ENCODE measurements at regions not wholly inside any gene's neighbourhood (a gene's known extent, or its start where the extent isn't known, plus 50 kb on each side); places are given as distances from the start of the nearest gene placed in this dataset.

DNA sequence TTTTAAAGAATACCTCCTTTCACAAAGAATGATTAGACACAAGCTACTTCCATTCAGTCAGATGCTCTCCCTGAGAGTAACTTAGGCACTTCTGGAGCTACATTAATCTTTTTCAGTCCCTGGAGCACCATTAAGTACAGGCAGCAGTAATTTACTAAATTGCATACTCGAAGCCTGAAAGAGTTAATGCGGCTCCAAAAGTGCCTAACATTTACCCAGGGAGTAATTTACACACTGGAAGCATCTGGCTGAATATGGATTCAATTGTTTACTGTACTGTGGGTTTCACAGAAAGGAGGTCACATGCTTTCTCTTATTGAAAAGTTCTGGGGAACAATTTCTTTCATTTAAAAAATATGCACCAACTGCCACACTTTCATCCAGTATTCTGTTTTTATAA is 260.8 kb upstream of the TENM3 start:
- TF ChIP-seq POLR2AphosphoS5 (IDR thresholded peaks at IDR 0.05; ENCODE audit: borderline replicate concordance, low read depth, low read length) = no peak
- no peak for TF ChIP-seq EZH2 (IDR thresholded peaks at IDR 0.05)
